ENCODE measurements at regions not wholly inside any gene's neighbourhood (a gene's known extent, or its start where the extent isn't known, plus 50 kb on each side); places are given as distances from the start of the nearest gene placed in this dataset.

- ChIA-PET POLR2A (no interaction called here), CTCF (no interaction called here)
- ATAC-seq, result no peak
- H3K4me1 ChIP-seq, result no peaks in the 10 kb centered on the region
- TF ChIP-seq BHLHE40 (IDR thresholded peaks at IDR 0.05; ENCODE audit: low read depth, low read length) (no peak), TP53 (CRISPR knock-in tag; IDR thresholded peaks at IDR 0.05) (no peak), CTCF (IDR thresholded peaks at IDR 0.05) (no peak), ELK1 (IDR thresholded peaks at IDR 0.05; ENCODE audit: low read depth, low read length) (no peak), ZC3H11A (IDR thresholded peaks at IDR 0.05) (no peak), RARB (CRISPR knock-in tag; IDR thresholded peaks at IDR 0.05) (no peak), RFX5 (IDR thresholded peaks at IDR 0.05) (no peak), EP300 (IDR thresholded peaks at IDR 0.05) (no peak), USF2 (IDR thresholded peaks at IDR 0.05) (no peak)
- FAIRE-seq, result no peak
- H3K27ac ChIP-seq, result no peak overlapping the region
- no peak for DNase-seq (ENCODE audit: low read depth in 1 of 2, low spot score in 1 of 2)
- 46% methylated on average over 4 of the region's 4 CpGs for WGBS (ENCODE audit: missing lambda C conversion rate)
- H3K4me3 ChIP-seq, result no peak overlapping the region
- no peak overlapping the region for H3K4me2 ChIP-seq
- H3K9me3 ChIP-seq, result no peaks in the 10 kb centered on the region
Observed at GRCh38 chr3:72299823-72300222, 514.9 kb upstream of the PROK2 start.

- POLR2A ChIA-PET, result no interaction called here
- no peak for TF ChIP-seq PBX3 (IDR thresholded peaks at IDR 0.05)
- TF ChIP-seq BHLHE40 (IDR thresholded peaks at IDR 0.05; ENCODE audit: low read depth, low read length), result no peak
- no peak for TF ChIP-seq MAFK (IDR thresholded peaks at IDR 0.05; ENCODE audit: partially characterized antibody)
- TF ChIP-seq ELK1 (IDR thresholded peaks at IDR 0.05; ENCODE audit: low read depth, low read length), result no peak
- TF ChIP-seq RNF2 (IDR thresholded peaks at IDR 0.05; ENCODE audit: borderline replicate concordance, low read depth), result no peak
- TF ChIP-seq HOXB13 (CRISPR knock-in tag; IDR thresholded peaks at IDR 0.05; ENCODE audit: low read depth), result no peak
- TF ChIP-seq TFCP2L1 (CRISPR knock-in tag; IDR thresholded peaks at IDR 0.05), result no peak
- TF ChIP-seq MYC (IDR thresholded peaks at IDR 0.05; ENCODE audit: borderline replicate concordance, low read length), result no peak
- no peak for TF ChIP-seq CTCF (IDR thresholded peaks at IDR 0.05)
- TF ChIP-seq GATA3 (IDR thresholded peaks at IDR 0.05; ENCODE audit: borderline replicate concordance), result no peak
- TF ChIP-seq PHF8 (IDR thresholded peaks at IDR 0.05; ENCODE audit: borderline replicate concordance, low read depth), result no peak
- TF ChIP-seq SREBF2 (IDR thresholded peaks at IDR 0.05), result no peak
- TF ChIP-seq HES2 (IDR thresholded peaks at IDR 0.05), result no peak
- no peak for TF ChIP-seq JUN (IDR thresholded peaks at IDR 0.05)
- no peak for TF ChIP-seq HDAC2 (IDR thresholded peaks at IDR 0.05)
- no peak for TF ChIP-seq POLR2A (IDR thresholded peaks at IDR 0.05; ENCODE audit: low read length)
- DNase-seq (ENCODE audit: low read depth in 1 of 2, low spot score in 1 of 2), result no peak
- FAIRE-seq, result no peak
- no peak overlapping the region for H3K4me3 ChIP-seq
- no peak for ATAC-seq
- H3K9me3 ChIP-seq, result no peaks in the 10 kb centered on the region
- CTCF ChIA-PET, result no interaction called here
- 40% methylated on average over 6 of the region's 6 CpGs for WGBS (ENCODE audit: missing lambda C conversion rate)
- H3K27ac ChIP-seq, result no peak overlapping the region
- no peaks in the 10 kb centered on the region for H3K4me1 ChIP-seq
- H3K4me2 ChIP-seq, result no peak overlapping the region
Observed at GRCh38 chr3:72299321-72299802, 514.4 kb upstream of the PROK2 start.
